ENCODE measurements at regions not wholly inside any gene's neighbourhood (a gene's known extent, or its start where the extent isn't known, plus 50 kb on each side); places are given as distances from the start of the nearest gene placed in this dataset.

- no peak for DNase-seq (ENCODE audit: low read depth in 1 of 2, low spot score in 1 of 2)
Measured at GRCh38 chr17:15048933-15049794, 216.0 kb downstream of the PMP22 start.

DNA sequence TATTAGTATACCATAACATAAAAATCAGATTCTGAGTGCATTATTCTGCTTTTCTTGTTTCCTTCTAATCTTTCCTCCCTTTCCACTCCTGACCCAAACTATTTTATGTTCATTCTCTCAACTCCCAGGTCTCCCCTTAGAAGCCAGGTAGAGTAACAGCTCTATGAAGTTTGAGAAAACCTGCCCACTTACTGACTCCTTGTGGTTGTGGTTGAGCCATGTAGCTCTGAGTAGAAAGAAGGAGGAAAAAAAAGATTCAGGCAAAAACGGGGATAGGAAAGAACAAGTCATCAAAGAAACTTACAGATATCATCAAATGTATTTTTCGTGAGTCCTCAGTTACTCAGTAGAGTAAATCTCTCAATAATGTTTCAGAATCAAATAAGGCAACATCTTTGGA, 216.7 kb downstream of the PMP22 start:
- no peak for DNase-seq (ENCODE audit: low read depth in 1 of 2, low spot score in 1 of 2)

GRCh38 chr17:15042311-15042710, 222.8 kb downstream of the PMP22 start:
- no peak for DNase-seq (ENCODE audit: low read depth in 1 of 2, low spot score in 1 of 2)

DNA sequence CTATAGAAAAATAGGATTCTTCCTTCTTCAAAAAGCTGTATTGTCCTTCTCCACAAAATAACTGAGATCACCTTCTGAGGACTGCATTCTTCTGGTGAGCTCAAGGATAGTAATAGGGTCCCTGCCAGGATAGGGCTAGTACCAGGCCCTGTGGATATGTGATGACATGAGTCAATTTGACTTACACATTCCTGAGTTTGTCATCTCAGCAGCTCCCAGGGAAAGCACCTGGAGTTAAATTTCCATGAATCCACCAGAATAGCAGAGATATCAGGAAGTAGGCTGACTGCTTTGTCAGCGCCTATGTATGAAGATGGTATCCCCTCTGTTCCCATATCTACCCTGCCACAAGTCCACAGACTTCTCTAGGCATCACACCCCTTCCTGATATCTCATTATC, 225.8 kb downstream of the PMP22 start:
- no peak for DNase-seq (ENCODE audit: low read depth in 1 of 2, low spot score in 1 of 2)

GRCh38 chr17:15038656-15039055, 226.5 kb downstream of the PMP22 start:
- no peak for DNase-seq (ENCODE audit: low read depth in 1 of 2, low spot score in 1 of 2)

DNA sequence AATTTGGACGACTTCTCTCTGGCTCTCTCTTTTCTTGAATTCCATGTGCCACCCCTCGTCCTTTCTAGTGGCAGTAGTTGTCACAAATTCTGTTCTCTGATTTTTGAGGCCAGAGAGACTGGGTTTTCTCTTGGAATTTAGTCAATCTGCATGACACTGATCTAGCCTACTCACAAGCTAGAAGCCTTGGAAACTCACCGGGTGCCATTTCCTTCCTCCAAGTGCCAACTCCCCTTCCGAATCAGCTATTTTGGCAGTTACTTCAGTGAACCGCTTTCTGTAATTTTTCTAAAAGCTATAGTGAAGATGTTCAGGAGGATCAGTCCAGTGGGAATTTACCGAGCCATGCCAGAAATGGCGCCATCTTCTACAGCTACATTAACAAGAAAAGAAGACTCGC, 228.9 kb downstream of the PMP22 start:
- DNase-seq (ENCODE audit: low read depth in 1 of 2, low spot score in 1 of 2) = no peak

- no peak for DNase-seq (ENCODE audit: low read depth in 1 of 2, low spot score in 1 of 2)
Measured at GRCh38 chr17:15031975-15032374, 233.2 kb downstream of the PMP22 start.

DNA sequence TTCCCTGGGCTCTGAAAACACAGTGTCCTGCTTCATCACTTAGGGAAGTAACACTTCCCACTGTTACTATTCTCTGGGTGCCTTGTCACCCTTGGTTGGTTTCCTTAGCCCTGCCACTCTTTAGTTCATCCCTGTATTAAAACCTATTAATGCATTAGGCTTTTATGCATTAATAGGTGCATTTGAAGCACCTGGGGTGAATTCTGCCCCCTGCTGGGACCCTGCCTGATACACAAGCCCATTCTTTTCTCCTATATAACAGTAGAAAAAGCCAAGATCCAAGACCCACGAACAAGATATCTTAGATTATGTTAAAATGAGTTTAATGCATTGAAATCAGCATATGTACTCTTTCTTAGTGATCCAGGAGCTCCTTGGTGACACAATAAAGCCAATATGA, 235.7 kb downstream of the PMP22 start:
- no peak for DNase-seq (ENCODE audit: low read depth in 1 of 2, low spot score in 1 of 2)

GRCh38 chr17:15027853-15028252, 237.3 kb downstream of the PMP22 start:
- no peak for DNase-seq (ENCODE audit: low read depth in 1 of 2, low spot score in 1 of 2)

DNA sequence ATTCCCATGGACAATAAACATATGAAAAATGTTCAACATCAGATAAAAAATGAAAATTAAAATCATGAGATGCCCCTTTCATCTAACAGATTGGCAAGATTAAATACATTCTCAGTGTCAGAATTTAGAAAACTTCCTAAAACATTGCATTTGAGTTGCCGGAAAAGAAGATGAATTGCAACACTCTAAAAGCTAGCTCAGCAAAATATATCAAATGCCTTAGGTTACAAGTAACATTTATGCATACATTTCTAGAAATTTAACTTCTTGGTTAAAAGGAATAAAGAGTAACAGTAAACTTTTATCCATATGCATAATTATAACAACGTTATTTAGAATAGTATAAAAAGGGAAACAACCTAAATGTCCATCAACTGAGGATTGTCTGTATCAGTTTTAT, 239.0 kb downstream of the PMP22 start:
- no peak for DNase-seq (ENCODE audit: low read depth in 1 of 2, low spot score in 1 of 2)

DNA sequence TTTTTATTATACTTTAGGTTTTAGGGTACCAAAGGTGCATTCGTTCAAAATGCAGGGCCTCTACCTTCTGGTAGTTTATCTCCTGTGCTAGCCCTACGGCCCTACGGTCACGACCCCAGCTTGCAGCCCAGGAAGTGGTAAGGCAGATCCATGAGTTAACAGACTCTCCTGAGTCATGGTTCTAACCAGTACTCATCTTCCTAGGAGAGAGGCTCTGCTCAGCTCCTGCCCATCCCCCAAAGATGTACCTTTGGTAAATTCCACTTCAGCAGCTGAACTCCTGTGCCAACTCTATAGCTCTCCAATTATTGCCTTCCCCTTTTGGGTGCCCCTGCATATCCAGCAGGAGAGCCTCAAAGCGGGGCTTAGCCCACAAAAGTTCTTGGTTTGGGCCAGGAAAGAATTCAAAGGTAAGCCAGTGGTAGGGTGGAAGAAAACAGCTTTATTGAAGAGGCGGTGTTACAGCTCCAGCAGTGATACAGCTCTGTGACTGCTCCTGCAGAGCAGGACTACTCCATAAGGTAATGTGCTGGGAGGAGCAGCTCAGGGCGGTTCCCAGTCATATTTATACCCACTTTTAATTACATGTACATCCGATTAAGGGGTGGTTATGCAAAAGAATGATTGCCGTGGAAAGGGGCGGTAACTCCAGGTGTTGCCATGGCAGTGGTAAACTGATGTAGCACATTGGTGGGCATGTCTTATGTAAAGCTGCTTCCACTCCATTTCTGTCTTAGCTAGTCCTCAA, 241.4 kb downstream of the PMP22 start:
- DNase-seq (ENCODE audit: low read depth in 1 of 2, low spot score in 1 of 2) = no peak

DNA sequence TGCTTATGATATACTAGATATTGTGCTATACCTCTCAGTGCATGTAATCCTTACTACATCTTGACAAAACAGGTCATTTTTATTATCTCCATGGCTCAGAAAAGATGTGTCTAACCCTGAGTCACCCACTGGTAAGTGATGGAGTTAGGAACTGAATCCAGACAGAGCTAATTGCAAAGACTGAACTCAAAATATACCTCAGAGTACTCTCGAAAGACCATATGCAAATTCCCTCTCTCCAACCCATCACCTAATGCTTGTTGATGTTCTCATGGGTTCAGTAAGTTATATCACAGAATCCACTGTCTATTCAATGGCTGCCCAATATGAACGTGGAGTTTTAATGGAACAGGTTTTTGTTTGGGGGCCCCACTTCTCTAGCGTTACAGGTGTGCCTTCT, 246.0 kb downstream of the PMP22 start:
- no peak for DNase-seq (ENCODE audit: low read depth in 1 of 2, low spot score in 1 of 2)

DNA sequence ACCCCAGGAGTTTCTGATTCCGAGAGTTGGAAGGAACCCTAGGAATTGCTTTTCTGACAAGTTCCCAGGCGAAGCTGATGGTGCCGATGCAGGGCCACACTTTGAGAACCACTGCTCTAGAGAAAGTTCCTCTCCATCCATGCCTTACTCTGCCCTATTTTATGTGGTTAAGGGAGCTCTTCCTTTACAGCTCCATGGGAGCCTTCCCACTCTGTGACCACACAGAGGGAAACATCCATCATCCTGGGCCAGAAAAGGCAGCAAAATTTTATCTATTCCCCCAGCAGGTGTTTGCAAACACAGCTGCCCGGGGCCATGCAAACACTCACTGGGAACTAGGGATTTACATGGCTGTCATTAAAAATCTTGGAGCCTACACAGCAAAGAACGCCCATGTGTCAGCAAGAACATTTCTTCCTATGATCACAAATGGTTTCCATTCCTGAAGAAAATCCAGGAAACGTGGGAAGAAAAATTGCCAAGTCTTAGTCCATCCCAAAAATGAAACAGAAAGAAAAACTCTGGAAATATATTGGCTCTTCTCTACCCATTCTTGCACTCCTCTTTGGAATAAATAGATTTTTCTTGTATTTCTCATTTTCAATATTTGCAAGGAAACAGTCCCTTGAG, 252.7 kb downstream of the PMP22 start:
- no peak for DNase-seq (ENCODE audit: low read depth in 1 of 2, low spot score in 1 of 2)

DNA sequence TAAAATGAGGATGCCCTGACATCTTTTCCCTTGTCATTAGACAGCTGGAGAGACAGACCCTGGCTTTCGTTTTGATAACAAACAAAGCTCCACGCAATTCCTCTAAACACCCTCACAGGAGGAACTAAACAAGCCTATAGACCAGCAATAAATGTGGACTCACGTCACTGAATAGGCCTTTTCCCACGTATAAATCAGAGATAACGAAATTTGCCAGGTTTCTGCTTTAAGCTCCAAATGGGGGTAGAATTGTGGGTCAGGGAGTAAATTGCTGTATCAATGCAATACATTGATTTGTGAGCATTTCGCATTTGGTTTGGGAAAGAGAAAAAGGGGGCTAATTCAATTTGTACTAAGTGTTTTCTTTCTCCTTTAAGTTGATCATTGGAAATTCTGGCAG, 256.0 kb downstream of the PMP22 start:
- no peak for DNase-seq (ENCODE audit: low read depth in 1 of 2, low spot score in 1 of 2)

GRCh38 chr17:15007147-15007553, 258.0 kb downstream of the PMP22 start:
- no peak for DNase-seq (ENCODE audit: low read depth in 1 of 2, low spot score in 1 of 2)

- DNase-seq (ENCODE audit: low read depth in 1 of 2, low spot score in 1 of 2) = no peak
Measured at GRCh38 chr17:15006421-15007128, 258.6 kb downstream of the PMP22 start.

- no peak for DNase-seq (ENCODE audit: low read depth in 1 of 2, low spot score in 1 of 2)
Measured at GRCh38 chr17:15000661-15001060, 264.5 kb downstream of the PMP22 start.

DNA sequence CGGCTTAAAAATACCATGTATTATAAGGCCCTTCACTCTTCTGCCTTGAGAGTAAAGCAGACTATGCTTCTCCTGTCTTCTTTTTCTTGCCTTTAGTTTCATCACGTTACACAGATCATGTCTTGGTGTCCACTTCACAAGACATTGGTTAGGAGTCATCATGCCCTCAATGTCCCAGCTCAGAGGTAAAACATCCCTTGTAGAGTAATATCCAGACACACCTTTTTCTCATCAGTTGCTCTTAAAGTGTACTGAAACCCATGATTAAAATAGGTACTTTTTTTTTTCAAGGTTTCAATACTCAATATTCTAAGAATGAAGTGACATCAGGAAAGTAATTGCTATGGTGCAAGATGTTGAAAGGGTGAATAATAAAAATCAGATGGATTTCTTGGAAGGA, 267.8 kb downstream of the PMP22 start:
- DNase-seq (ENCODE audit: low read depth in 1 of 2, low spot score in 1 of 2) = no peak

- no peak for DNase-seq (ENCODE audit: low read depth in 1 of 2, low spot score in 1 of 2)
Measured at GRCh38 chr17:14986127-14986526, 279.0 kb downstream of the PMP22 start.

GRCh38 chr17:14972844-14973243, 292.3 kb downstream of the PMP22 start:
- no peak for DNase-seq (ENCODE audit: low read depth in 1 of 2, low spot score in 1 of 2)

DNA sequence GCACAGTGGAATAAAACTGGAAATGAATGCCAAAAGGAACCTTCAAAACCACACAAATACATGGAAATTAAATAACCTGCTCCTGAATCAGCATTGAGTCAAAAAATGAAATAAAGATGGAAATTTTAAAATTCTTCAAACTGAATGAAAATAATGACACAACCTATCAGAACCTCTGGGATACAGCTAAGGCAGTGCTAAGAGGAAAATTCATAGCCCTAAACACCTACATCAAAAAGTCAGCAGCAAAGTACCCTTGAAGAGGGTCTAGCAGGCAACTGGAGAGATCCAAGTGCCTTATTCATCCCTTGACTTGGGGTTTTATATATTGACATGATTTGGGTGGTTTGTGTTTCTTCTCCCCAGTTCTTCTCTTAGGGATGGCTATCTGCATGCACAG, 294.1 kb downstream of the PMP22 start:
- DNase-seq (ENCODE audit: low read depth in 1 of 2, low spot score in 1 of 2) = no peak
